Smooth muscle cell (in vitro differentiated cells): ENCODE measurements at regions not wholly inside any gene's neighbourhood (a gene's known extent, or its start where the extent isn't known, plus 50 kb on each side); places are given as distances from the start of the nearest gene placed in this dataset.

Experiments used
- DNase-seq: peaks from one replicate; lab custom pipeline; 2025; ENCODE audit not compliant: unreplicated experiment; lab: John Stamatoyannopoulos, UW
- H2AFZ ChIP-seq: fragments of 200-600 bp; sonication (generic); 2 replicates; pipeline ENCODE4 v1.6.0; 2016; ENCODE audit warnings: antibody characterized with exemption, low read depth, mild to moderate bottlenecking
- H3F3A ChIP-seq: fragments of 200-600 bp; sonication (generic); 2 replicates; pipeline ENCODE4 v1.6.0; 2017; ENCODE audit warnings: antibody characterized with exemption, low read depth
- H3K27ac ChIP-seq: fragments of 200-600 bp; sonication (generic); 2 replicates; pipeline ENCODE4 v1.5.1; 2016; ENCODE audit warnings: low read depth, mild to moderate bottlenecking
- H3K27me3 ChIP-seq: fragments of 200-600 bp; sonication (generic); 2 replicates; pipeline ENCODE4 v1.6.1; 2016; ENCODE audit warnings: low read depth, mild to moderate bottlenecking
- H3K36me3 ChIP-seq: fragments of 200-600 bp; sonication (generic); 2 replicates; pipeline ENCODE4 v1.5.1; 2016; ENCODE audit warnings: low read depth
- H3K4me1 ChIP-seq: fragments of 200-600 bp; sonication (generic); 2 replicates; pipeline ENCODE4 v1.5.1; 2016; ENCODE audit warnings: low read depth
- H3K4me2 ChIP-seq: fragments of 200-600 bp; sonication (generic); 2 replicates; pipeline ENCODE4 v1.6.0; 2016; ENCODE audit warnings: mild to moderate bottlenecking
- H3K4me3 ChIP-seq: fragments of 200-600 bp; sonication (generic); 2 replicates; pipeline ENCODE4 v1.5.1; 2016; ENCODE audit warnings: mild to moderate bottlenecking
- H3K79me2 ChIP-seq: fragments of 200-600 bp; sonication (generic); 2 replicates; pipeline ENCODE4 v1.6.0; 2016; ENCODE audit warnings: low read depth, mild to moderate bottlenecking
- H3K9ac ChIP-seq: fragments of 200-600 bp; sonication (generic); 2 replicates; pipeline ENCODE4 v1.6.0; 2016; ENCODE audit warnings: low read depth
- H3K9me3 ChIP-seq: fragments of 200-600 bp; sonication (generic); replicated peaks from 2 replicates; pipeline ENCODE4 v1.5.1; 2016; ENCODE audit warnings: low read depth
- H4K20me1 ChIP-seq: fragments of 200-600 bp; sonication (generic); 2 replicates; pipeline ENCODE4 v1.6.0; 2016; ENCODE audit warnings: low read depth
- CTCF ChIP-seq: fragments of 200-600 bp; sonication (generic); IDR thresholded peaks from 2 replicates; pipeline ENCODE4 v1.5.1; 2017; ENCODE audit warnings: borderline replicate concordance, mild to moderate bottlenecking, antibody characterized with exemption; ENCODE audit not compliant: insufficient read depth, poor library complexity, severe bottlenecking
- WGBS: methylation state at CpG from one replicate; pipeline ENCODE4 v1.1.7; 2016; ENCODE audit warnings: low lambda C conversion rate; 5-methylcytosine and 5-hydroxymethylcytosine counted together

- Histone ChIP-seq H3K9ac (no peak overlapping the region), H3K79me2 (no peaks in the 10 kb centered on the region), H3K4me3 (no peak overlapping the region), H3K36me3 (no peaks in the 10 kb centered on the region), H3K27ac (no peak overlapping the region), H3K27me3 (peaks cover 23% of the 10 kb centered on the region), H3K4me2 (no peak overlapping the region), H2AFZ (no peak overlapping the region), H3K9me3 (no peaks in the 10 kb centered on the region), H3F3A (no peaks in the 10 kb centered on the region), H3K4me1 (peaks cover 12% of the 10 kb centered on the region), H4K20me1 (no peaks in the 10 kb centered on the region)
- no peak for TF ChIP-seq CTCF
- no peak for DNase-seq
- 92% methylated on average over 5 of the region's 5 CpGs for WGBS
Measured at GRCh38 chr5:109958082-109958481, 268.4 kb downstream of the MAN2A1 start.

DNA sequence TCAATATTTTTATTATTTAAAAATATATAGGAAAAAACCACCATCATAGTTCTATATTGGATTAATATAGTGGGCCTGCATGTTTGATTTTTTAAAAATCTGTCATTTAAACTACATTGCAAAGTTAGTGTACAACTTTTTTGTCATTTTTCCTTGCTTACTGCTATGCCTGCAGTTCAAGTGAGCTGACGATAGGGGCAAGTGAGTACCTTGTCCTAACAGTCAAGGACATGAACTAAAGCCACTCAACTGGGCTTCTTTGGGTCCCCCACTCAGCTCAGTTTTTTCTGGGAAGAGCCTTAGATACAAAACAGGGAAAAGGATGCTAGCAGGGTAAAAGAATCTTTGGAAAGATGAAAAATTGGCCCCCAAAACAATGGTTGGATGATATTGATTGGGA is 269.9 kb downstream of the MAN2A1 start:
- no peaks in the 10 kb centered on the region for H3K79me2 ChIP-seq
- DNase-seq = no peak
- H4K20me1 ChIP-seq = no peaks in the 10 kb centered on the region
- no peaks in the 10 kb centered on the region for H3K4me1 ChIP-seq
- H3F3A ChIP-seq = no peaks in the 10 kb centered on the region
- H3K36me3 ChIP-seq = no peaks in the 10 kb centered on the region
- H3K27me3 ChIP-seq = peaks cover 23% of the 10 kb centered on the region
- H3K4me2 ChIP-seq = no peak overlapping the region
- no peak overlapping the region for H3K9ac ChIP-seq
- no peak for TF ChIP-seq CTCF
- H3K27ac ChIP-seq = no peak overlapping the region
- 43% methylated on average over 1 of the region's 1 CpG for WGBS
- H3K4me3 ChIP-seq = no peak overlapping the region
- H3K9me3 ChIP-seq = no peaks in the 10 kb centered on the region
- no peak overlapping the region for H2AFZ ChIP-seq

GRCh38 chr5:109961751-109962150 is 272.0 kb downstream of the MAN2A1 start:
- Histone ChIP-seq H3K79me2 (no peaks in the 10 kb centered on the region), H3K4me3 (no peak overlapping the region), H3K4me2 (no peak overlapping the region), H3K36me3 (no peaks in the 10 kb centered on the region), H3F3A (no peaks in the 10 kb centered on the region), H3K27me3 (peaks cover 14% of the 10 kb centered on the region), H3K9ac (no peak overlapping the region), H2AFZ (no peak overlapping the region), H3K4me1 (no peaks in the 10 kb centered on the region), H4K20me1 (no peaks in the 10 kb centered on the region), H3K9me3 (no peaks in the 10 kb centered on the region), H3K27ac (no peak overlapping the region)
- TF ChIP-seq CTCF = no peak
- WGBS = 94% methylated on average over 1 of the region's 1 CpG
- no peak for DNase-seq

DNA sequence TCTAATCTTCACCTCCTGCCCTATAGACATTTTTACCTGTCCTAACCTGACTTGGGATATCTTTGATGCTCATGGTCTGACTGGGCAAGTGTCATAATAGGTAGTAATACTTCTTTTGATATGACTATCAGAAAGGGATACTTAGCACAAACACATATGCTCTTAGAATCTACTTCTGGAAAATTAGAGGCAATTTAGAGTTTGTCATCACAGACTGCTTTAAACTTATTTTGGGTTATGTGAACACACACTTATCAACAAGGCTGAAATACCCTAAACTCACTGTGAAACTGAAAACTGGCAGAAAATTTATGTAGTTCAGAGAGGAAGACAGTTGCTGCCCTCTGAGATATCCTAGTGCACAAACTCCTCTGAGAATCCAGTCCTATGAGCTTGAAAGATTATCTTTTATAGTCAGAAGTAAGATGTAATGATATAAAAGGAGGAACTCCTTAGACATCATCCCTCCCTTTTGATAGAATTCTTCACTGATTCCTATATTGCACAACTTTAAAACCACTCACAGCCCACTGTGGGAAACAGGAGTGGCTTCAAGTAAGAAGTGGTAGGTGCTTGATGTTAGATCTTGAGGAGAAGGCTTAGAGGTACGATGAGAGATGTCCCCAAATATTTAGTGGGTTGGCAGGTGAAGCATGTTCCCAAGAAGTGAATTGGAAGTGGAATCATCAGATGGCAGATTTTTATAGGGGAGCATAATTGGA is 273.3 kb downstream of the MAN2A1 start:
- Histone ChIP-seq H3K4me2 (no peak overlapping the region), H3K4me1 (no peaks in the 10 kb centered on the region), H3K36me3 (no peaks in the 10 kb centered on the region), H4K20me1 (no peaks in the 10 kb centered on the region), H2AFZ (no peak overlapping the region), H3K79me2 (no peaks in the 10 kb centered on the region), H3K27me3 (peaks cover 18% of the 10 kb centered on the region), H3F3A (no peaks in the 10 kb centered on the region), H3K9me3 (no peaks in the 10 kb centered on the region), H3K27ac (no peak overlapping the region), H3K9ac (no peak overlapping the region), H3K4me3 (no peak overlapping the region)
- 38% methylated on average over 1 of the region's 1 CpG for WGBS
- DNase-seq = no peak
- TF ChIP-seq CTCF = no peak
